Transverse colon (tissue), 3 donors: ENCODE measurements at regions not wholly inside any gene's neighbourhood (a gene's known extent, or its start where the extent isn't known, plus 50 kb on each side); places are given as distances from the start of the nearest gene placed in this dataset.

Source experiments
- CTCF ChIP-seq, 5 experiments: fragments of 200-600 bp in 3 of 5; fragments of 450-650 bp in 2 of 5; sonication (generic) in 3 of 5; IDR thresholded peaks; 1 replicate in 2 of 5; 2 replicates in 3 of 5; pipeline ENCODE4 v1.5.1; 2016 to 2017; ENCODE audit warnings: antibody characterized with exemption in 5 of 5, inconsistent platforms in 3 of 5, mild to moderate bottlenecking in 2 of 5, moderate library complexity in 1 of 5
- EP300 ChIP-seq: sonication (generic); formaldehyde crosslinking; IDR thresholded peaks from one replicate; pipeline ENCODE4 v1.6.1; 2017; ENCODE audit warnings: antibody characterized with exemption, low read depth

DNA sequence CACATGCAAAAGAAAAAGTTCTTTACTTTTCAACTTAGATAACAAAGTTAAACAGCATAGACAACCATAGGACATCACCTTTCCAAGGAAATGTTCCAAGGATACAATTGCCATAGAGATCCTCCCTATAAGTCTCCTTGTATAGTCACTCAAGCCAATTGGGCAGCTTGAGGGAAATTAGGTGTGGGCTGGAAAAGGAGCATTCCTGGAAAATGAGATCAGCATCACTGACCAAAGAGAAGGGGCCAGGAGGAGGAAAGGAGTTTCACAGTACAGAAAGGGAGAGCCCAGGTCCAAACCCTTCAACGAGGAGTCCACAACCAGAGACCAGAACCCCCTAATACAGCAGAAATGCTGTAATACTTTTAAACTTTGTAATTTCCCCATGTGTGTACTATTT is 91.5 kb upstream of the PPARGC1A start:
- no peak for TF ChIP-seq CTCF (IDR thresholded peaks at IDR 0.05)
- TF ChIP-seq EP300 = no peak
